IPS-NIHi11 (cell line): ENCODE measurements at regions not wholly inside any gene's neighbourhood (a gene's known extent, or its start where the extent isn't known, plus 50 kb on each side); places are given as distances from the start of the nearest gene placed in this dataset.
"Not testable (repeated sequence)": the region's sequence is repeated elsewhere in the genome, so short reads cannot be mapped to it uniquely, and the experiment has no call there.

ENCODE experiments used
- DNase-seq: peaks from one replicate; pipeline ENCODE4 v3.0.0; 2012; ENCODE audit warnings: mixed read lengths, low spot score

- peak; percentile 27 for DNase-seq
Measured at GRCh38 chr3:81910244-81910852, 148.9 kb upstream of the GBE1 start.

GRCh38 chr3:81909796-81910195 is 148.4 kb upstream of the GBE1 start:
- no peak for DNase-seq

- no peak for DNase-seq
Measured at GRCh38 chr3:81908561-81908960, 147.1 kb upstream of the GBE1 start.

- DNase-seq: no peak
Measured at GRCh38 chr3:81898336-81898735, 136.9 kb upstream of the GBE1 start.

GRCh38 chr3:81894598-81894997 is 133.2 kb upstream of the GBE1 start:
- DNase-seq: no peak

- peak; percentile 19 for DNase-seq
Measured at GRCh38 chr3:81891055-81891895, 129.8 kb upstream of the GBE1 start.

- DNase-seq: no peak
Measured at GRCh38 chr3:81888914-81889557, 127.6 kb upstream of the GBE1 start.

- DNase-seq: no peak
Measured at GRCh38 chr3:81887448-81887847, 126.0 kb upstream of the GBE1 start.

- DNase-seq: no peak
Measured at GRCh38 chr3:81886081-81886480, 124.6 kb upstream of the GBE1 start.

GRCh38 chr3:81884791-81885190 is 123.3 kb upstream of the GBE1 start:
- no peak for DNase-seq

- no peak for DNase-seq
Measured at GRCh38 chr3:81876826-81877225, 115.4 kb upstream of the GBE1 start.

- no peak for DNase-seq
Measured at GRCh38 chr3:81874738-81875137, 113.3 kb upstream of the GBE1 start.

GRCh38 chr3:81872566-81872965 is 111.1 kb upstream of the GBE1 start:
- DNase-seq: no peak

GRCh38 chr3:81871358-81872155 is 110.1 kb upstream of the GBE1 start:
- no peak for DNase-seq

- no peak for DNase-seq
Measured at GRCh38 chr3:81869382-81869781, 107.9 kb upstream of the GBE1 start.

GRCh38 chr3:81868597-81868996 is 107.2 kb upstream of the GBE1 start:
- DNase-seq: no peak

- DNase-seq: no peak
Measured at GRCh38 chr3:81867875-81868274, 106.4 kb upstream of the GBE1 start.

GRCh38 chr3:81865164-81865563 is 103.7 kb upstream of the GBE1 start:
- DNase-seq: not testable (repeated sequence)

- peak; percentile 56 for DNase-seq
Measured at GRCh38 chr3:81864272-81864671, 102.8 kb upstream of the GBE1 start.

- DNase-seq: no peak
Measured at GRCh38 chr3:81863756-81864155, 102.3 kb upstream of the GBE1 start.

- no peak for DNase-seq
Measured at GRCh38 chr3:81861593-81861992, 100.1 kb upstream of the GBE1 start.

GRCh38 chr3:81859524-81859923 is 98.1 kb upstream of the GBE1 start:
- no peak for DNase-seq
